Superior temporal gyrus (tissue), 1 donor: ENCODE measurements at regions not wholly inside any gene's neighbourhood (a gene's known extent, or its start where the extent isn't known, plus 50 kb on each side); places are given as distances from the start of the nearest gene placed in this dataset.
A peak's percentile ranks its signal among the peaks of the same experiment; 100 is the strongest.

Experiments
- DNase-seq: peaks from one replicate; pipeline ENCODE4 v3.0.0-alpha.2; 2016; ENCODE audit errors: extremely low spot score

DNA sequence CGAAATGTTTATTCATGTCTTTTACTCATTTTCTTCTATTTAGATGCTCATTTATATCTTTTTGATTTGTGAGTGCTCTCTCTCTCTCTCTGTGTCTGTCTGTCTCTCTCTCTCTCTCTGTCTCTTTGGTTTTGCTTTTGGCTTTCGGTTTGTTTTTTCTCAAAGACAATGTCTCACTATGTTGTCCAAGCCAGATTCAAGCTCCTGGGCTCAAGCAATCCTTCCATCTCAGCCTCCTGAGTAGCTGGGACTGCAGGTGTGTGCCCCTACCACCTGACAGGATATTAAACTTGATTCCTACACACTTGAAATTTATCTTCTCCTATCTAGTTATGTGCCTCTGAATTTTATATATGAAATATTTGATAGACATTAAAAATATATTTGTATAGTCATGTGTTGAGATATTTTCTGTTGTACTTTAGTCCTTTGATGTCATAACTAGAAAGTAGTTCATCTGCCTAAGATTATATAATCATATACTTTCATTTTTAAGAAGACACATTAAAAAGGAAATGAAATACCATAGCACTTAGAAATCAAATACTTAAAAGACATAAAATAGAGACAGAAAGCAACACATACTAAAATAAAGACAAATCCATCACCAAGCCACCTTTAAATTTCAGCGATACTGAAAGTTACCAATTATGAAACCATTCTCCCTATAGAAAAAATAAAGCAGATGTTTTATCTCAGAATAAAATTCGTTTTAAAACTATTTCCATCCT is 68.1 kb upstream of the SFMBT2 start:
- no peak for DNase-seq

DNA sequence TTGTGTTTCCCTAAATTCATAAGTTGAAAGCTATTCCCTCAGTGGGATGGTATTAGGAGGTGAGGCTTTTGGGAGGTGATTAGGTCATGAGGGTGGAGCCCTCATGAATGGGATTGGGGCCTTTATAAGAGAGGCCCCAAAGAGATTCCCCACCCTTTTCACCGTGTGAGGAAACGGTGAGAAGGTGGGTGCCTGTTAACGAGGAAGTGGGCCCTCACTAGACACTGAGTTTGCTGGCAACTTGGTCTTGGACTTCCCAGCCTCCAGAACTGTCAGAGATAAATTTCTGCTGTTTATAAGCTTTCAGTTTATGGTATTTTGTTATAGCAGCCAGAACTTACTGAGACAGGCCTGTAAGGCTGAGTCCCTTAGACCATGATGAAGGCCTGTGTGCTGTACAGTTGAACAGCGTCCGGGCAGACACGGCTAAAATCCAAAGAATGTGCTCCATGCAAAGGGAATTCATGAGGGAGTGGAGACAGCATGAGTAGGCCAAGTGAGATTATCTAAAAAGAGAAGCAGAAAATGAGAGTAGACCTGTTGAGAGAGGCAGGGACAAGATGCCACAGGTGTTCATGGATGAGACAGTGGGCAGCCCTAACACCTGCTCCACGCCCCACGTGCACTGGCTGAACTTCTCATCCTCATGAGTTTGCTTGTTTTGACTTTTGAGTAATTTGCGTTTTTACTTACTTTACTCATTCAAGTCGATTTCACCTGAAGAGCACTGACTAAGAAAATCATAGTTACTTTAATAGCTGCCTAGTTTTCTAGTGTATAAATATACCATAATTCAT is 66.9 kb upstream of the SFMBT2 start:
- no peak for DNase-seq

DNA sequence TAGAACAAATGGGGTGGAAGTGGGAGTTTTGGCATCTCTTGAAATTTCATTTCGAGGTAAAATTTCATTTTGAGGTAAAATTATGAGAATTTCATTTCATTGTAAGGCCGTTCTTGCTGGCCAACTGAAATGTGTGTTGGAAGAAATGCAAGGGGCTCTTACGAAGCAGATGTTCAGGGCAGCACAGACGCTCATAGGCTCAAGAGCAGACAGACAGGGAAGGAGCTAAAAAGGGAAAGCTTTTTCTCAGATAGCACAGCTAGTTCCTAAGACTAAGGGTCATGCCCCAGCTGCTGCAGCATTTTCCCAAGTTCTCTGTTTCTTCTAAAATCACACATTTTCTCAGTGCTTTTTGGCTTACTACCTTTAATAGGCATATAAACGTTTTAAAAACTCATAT is 65.1 kb upstream of the SFMBT2 start:
- DNase-seq, result peak; percentile 36

DNA sequence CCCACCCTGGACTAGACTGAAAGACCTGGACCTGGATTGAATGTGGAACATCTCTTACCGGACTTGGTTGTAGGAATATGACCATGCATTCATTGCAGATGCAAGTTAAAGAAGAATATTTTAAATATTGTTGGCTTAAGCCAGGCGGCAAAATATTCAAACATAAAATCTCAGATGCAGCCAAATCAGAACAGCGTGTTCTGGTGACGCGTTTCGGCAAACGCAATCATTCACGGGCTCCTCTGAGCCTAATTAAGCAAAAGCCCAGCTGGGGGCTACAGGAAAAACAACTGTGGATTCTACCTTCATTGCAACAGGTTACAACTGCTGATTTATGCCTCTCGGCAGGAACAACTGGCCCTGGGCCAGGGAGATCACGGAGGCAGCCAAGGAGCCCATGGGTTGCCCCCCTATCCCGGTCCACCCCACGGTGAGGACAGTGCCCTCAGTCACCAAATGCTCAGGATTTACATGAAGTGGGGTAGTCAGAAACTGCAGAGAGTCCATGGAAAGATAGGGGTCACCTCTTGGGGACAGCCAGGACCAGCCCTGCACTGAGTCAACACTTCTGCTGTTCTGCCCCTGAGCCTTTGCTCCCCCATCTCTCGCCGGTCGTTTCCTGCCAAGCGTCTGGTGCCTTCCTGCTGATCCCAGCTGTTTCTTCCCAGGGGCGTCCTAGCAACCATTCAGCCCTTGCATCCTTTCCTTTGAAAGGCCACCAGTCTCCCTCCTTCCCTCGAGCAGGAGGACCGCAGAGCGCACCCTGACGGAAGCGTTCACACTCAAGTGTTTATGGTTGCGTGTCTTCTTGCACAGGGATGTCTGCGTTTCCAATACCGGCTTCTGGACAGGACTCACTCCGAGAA is 64.4 kb upstream of the SFMBT2 start:
- DNase-seq, result peak; percentile 41

DNA sequence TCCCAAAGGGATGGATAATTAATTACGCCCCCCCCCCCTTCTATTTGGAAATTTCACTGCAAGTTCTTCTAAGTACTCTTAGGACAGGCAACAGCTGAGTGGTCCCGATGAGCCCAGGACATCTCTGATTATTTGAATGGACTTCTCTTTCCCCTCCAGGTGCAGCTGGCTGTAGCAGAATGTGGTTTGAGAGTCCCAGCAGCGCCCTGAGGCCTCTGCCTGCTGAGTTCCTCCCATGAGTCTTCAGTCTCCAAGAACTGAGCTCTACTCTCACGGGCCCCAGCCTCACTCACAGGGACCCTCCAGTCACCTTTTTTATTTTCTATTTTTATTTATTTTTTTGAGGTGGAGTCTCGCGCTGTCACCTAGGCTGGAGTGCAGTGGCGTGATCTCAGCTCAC is 63.6 kb upstream of the SFMBT2 start:
- DNase-seq, result no peak

DNA sequence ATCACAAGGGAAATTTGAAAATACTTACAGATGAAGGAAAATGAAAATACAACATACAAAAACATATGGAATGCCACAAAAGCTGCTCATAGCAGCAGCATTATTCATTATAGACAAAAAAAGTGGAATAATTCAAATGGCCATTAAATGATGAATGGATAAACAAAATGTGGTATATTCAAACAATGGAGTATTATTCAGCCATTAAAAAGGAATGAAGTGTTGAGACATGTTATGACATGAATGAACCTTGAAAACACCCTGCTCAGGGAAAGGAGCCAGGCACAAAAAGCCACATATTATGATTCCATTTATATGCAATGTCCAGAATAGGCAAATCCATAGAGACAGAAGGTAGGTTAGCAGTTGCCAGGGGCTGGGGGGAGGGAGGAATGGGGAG is 62.6 kb upstream of the SFMBT2 start:
- DNase-seq, result no peak

DNA sequence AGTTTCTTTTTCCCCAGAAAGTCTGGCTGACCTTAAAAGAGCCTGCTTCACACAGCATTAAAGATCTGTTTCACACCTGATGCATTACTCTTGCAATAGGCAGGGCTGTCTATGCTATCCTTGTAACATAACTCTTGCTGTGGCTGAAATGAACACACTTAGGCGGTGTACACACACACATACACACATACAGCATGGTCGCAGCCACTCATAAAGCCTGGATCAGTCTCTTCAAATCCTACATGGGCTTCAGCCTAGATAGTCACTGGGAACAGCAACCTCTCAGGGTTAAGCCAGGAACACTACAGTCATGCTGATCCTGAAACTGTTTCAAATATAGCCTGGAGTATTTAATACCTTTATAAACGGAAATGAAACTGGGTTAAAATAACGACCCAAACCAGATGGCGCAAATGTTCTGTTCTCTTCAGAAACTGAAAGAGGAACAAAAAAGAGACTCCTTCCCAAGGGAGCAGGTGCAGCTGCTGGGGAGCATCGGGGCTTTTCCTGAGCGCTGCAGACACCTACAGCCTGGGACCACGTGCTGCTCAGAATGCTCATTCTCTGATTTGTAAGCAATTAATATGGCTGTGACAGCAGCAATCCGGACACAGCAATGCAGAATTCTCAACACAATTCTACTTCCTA is 61.0 kb upstream of the SFMBT2 start:
- peak; percentile 67 for DNase-seq

DNA sequence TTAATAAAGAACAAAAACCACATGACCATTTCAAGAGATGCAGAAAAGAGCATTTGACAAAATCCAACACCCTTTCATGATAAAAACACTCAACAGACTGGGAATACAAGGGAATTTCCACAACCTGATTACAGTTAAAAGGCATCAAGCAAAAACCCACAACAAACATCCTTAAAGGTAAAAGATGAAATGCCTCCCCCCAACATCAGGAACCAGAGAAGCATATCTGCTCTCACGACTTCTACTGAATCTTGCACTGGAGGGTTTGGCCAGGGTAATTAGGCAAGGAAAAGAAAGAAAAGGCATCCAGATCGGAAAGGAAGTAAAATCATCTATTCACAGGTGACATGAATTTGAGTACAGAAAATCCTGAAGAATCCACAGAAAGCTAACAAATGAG is 59.5 kb upstream of the SFMBT2 start:
- no peak for DNase-seq

DNA sequence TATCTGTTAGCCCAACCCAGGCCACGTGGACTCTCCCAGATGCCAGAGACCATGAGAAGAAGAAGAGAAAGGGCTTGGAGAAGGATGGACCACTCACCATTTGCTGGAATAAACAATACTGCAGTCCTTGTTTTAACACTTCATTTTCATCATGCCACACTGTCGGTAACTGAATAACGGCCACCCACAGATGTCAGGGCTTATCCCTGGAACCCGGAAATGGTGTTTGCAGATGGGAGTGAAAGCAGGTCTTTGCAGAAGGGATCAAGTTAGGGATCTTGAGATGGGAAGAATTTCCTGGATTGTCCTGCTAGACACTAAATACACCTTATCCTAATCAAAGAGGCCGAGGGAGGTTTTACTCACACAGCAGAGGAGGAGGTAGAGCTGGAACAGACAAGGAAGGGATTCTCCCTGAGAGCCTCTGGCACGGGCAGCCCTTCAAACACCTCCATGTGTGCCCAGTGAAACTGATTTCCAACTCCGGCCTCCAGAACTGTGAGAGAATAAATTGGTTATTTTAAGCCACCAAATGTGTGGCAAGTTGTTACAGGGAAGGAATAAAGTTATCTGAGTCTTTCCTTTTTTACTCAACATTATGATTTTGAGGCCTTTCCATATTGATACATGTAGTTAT is 56.3 kb upstream of the SFMBT2 start:
- no peak for DNase-seq

DNA sequence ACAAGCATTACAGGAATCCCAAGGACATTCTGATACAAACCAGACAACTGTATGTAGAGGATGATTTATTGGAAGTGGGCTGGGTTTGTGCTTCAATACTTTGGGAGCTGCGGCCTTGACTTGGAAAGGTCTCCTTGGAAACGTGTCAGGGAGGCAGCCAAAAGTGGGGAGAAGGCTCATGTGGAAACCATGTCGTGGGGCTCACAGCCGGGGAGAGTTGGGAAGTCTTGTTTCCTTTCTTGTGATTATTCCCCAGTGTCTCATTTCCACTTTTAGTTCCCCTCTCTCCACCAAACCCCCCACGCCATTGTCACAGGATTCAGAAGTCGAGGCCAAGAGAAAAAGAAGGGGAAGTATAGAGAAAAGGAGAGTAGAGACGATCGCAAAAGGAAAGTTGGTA is 53.9 kb upstream of the SFMBT2 start:
- DNase-seq, result no peak
